Mesodermal cell (in vitro differentiated cells): ENCODE measurements at regions not wholly inside any gene's neighbourhood (a gene's known extent, or its start where the extent isn't known, plus 50 kb on each side); places are given as distances from the start of the nearest gene placed in this dataset.

Source experiments
- H3K27ac ChIP-seq: 2 replicates; pipeline ENCODE4 v1.7.0; 2013; ENCODE audit warnings: mild to moderate bottlenecking, low read depth, low read length, moderate library complexity; ENCODE audit not compliant: severe bottlenecking
- H3K36me3 ChIP-seq: 2 replicates; pipeline ENCODE4 v1.7.1; 2013; ENCODE audit warnings: mild to moderate bottlenecking, low read length, moderate library complexity; ENCODE audit not compliant: control insufficient read depth, insufficient read depth
- H3K4me1 ChIP-seq: one replicate; pipeline ENCODE4 v1.7.1; 2013; ENCODE audit warnings: mild to moderate bottlenecking, low read length; ENCODE audit not compliant: insufficient read depth, control insufficient read depth, poor library complexity, severe bottlenecking
- H3K4me3 ChIP-seq: 2 replicates; pipeline ENCODE4 v1.7.0; 2013; ENCODE audit warnings: low read length, control low read depth, mild to moderate bottlenecking; ENCODE audit not compliant: insufficient read depth, poor library complexity, severe bottlenecking; ENCODE audit errors: extremely low read depth
- H3K9me3 ChIP-seq: 2 replicates; pipeline ENCODE4 v1.7.1; 2013; ENCODE audit warnings: mild to moderate bottlenecking, low read length, moderate library complexity; ENCODE audit not compliant: control insufficient read depth
- WGBS, 2 experiments: methylation state at CpG; one replicate each; pipeline ENCODE4 v1.1.5; 2013; ENCODE audit warnings: missing lambda C conversion rate in 2 of 2; ENCODE audit not compliant: insufficient coverage in 2 of 2; 5-methylcytosine and 5-hydroxymethylcytosine counted together

GRCh38 chr13:63124863-63125262, 1709.2 kb upstream of the PCDH20 start:
- Histone ChIP-seq H3K4me1 (no peaks in the 10 kb centered on the region), H3K27ac (no peak overlapping the region), H3K36me3 (no peaks in the 10 kb centered on the region), H3K4me3 (no peak overlapping the region), H3K9me3 (no peaks in the 10 kb centered on the region)
- WGBS, 2 experiments, result no CpG with 5 or more reads among the region's 1 CpG

DNA sequence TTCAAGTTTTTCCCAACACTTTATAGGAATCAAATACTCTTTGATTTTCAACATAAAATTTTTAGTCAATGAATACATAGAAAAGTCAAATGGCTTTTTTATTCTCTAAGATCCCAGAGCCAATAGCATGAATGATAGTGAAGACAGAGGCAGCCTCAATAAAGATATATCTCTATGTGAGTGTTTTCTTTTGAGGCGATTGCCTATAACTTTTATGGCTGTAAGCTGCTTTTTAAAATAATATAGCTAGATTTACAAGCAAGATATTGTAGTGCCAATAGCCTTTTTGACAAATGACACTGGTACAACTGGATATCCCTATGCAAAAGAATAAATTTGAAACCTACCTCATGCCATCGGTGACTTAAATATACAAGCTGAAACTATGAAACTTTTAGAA, 1705.2 kb upstream of the PCDH20 start:
- no peaks in the 10 kb centered on the region for H3K36me3 ChIP-seq
- no peaks in the 10 kb centered on the region for H3K9me3 ChIP-seq
- H3K27ac ChIP-seq, result no peak overlapping the region
- no peaks in the 10 kb centered on the region for H3K4me1 ChIP-seq
- WGBS, 2 experiments, result no CpG with 5 or more reads among the region's 2 CpGs
- no peak overlapping the region for H3K4me3 ChIP-seq

- no peaks in the 10 kb centered on the region for H3K4me1 ChIP-seq
- no peaks in the 10 kb centered on the region for H3K36me3 ChIP-seq
- H3K27ac ChIP-seq, result no peak overlapping the region
- H3K4me3 ChIP-seq, result no peak overlapping the region
- H3K9me3 ChIP-seq, result no peaks in the 10 kb centered on the region
- 88 to 90% methylated on average over 1 to 9 of the region's 15 CpGs for WGBS, 2 experiments
These were observed 1702.1 kb upstream of the PCDH20 start for GRCh38 chr13:63117710-63118109.

DNA sequence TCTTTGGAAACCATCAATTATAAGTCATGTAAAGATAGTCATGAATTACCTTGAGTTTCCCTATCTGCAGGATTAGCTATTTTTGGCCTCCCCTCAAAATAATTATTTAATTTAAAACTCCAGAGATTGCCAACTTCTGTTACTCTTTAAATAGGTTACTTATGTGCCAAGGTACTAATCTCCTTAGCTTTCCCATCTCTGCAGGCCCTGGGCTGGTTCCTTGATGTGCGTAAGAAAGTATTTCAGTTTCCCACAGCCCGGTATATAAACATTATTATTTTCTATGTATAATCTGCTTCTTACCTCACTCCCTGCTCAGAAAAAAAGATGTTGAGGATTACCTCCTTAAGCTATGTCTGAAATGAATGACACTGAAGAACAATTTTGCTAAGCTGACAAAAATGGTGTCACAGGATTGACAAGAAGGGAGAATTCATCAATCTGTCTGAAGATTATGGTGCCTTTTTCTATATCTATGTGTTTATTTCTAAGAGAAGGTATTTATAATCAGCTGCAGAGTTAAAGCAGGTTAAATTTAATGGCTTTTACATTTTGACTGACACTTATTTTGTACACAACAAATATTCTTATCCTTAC, 1697.2 kb upstream of the PCDH20 start:
- 60% methylated on average over 1 of the region's 2 CpGs; no CpG with 5 or more reads in 1 of the 2 experiments for WGBS, 2 experiments
- Histone ChIP-seq H3K36me3 (no peaks in the 10 kb centered on the region), H3K27ac (no peak overlapping the region), H3K9me3 (no peaks in the 10 kb centered on the region), H3K4me1 (no peaks in the 10 kb centered on the region), H3K4me3 (no peak overlapping the region)

GRCh38 chr13:63110466-63110865, 1694.8 kb upstream of the PCDH20 start:
- H3K36me3 ChIP-seq, result no peaks in the 10 kb centered on the region
- H3K27ac ChIP-seq, result no peak overlapping the region
- no CpG with 5 or more reads among the region's 1 CpG for WGBS, 2 experiments
- no peaks in the 10 kb centered on the region for H3K9me3 ChIP-seq
- H3K4me3 ChIP-seq, result no peak overlapping the region
- no peaks in the 10 kb centered on the region for H3K4me1 ChIP-seq

DNA sequence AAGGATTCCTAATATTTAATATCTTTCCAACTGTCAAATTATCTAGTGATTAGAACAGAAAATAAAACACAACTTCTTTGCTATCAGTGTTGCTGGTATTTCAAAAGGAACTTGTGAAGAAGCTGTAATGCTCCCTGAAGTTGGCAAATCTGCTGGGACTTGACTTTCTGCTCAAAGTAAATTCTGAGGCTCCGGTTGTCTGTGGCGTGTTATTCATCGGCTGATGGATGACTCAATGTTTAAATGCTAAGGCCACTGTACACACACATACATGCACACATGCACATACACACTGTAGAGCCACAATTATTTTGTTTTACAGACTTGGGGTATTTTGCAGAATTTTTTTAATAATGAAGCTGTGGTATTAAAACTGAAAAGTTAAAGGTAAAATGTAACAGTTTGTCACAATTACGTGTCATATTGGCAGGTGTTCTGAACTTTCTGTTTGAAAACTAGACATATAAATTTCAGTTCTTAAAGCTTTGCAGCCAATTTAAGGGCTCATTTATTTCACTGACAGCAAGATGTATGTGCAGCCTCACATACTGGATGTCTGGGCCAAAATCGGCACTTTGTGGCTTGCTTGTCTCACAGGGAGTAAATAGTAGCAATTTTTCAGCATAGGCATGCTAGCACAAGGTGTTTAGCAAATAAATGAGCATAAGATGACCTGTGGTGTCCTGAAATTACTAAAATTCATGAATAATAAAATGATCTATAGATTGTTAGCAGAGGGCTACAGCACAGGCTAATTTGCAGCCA, 1691.7 kb upstream of the PCDH20 start:
- H3K36me3 ChIP-seq, result no peaks in the 10 kb centered on the region
- H3K4me1 ChIP-seq, result no peaks in the 10 kb centered on the region
- WGBS, 2 experiments, result 80 to 96% methylated on average over 2 to 4 of the region's 5 CpGs
- H3K9me3 ChIP-seq, result no peaks in the 10 kb centered on the region
- no peak overlapping the region for H3K27ac ChIP-seq
- H3K4me3 ChIP-seq, result no peak overlapping the region

DNA sequence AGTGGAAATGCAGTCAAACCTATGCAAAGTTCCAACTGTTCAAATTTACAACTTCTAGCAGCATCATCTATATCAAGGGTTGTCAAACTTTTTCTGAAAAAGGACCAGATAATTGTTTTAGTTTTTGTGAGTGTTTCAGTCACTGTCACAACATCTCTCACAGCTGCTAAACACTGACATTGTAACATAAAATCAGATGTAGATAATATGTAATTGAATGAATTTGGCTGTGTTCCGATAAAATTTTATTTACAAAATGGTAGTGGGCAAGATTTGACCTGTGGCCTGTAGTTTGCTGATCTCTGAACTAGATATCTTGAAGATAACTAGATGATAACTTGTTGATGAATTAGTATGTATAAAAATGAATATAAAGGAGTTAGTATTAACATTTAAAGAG, 1679.1 kb upstream of the PCDH20 start:
- WGBS, 2 experiments, result 100% methylated on average over 1 of the region's 1 CpG; no CpG with 5 or more reads in 1 of the 2 experiments
- no peak overlapping the region for H3K27ac ChIP-seq
- no peaks in the 10 kb centered on the region for H3K36me3 ChIP-seq
- no peaks in the 10 kb centered on the region for H3K4me1 ChIP-seq
- H3K4me3 ChIP-seq, result no peak overlapping the region
- no peaks in the 10 kb centered on the region for H3K9me3 ChIP-seq

DNA sequence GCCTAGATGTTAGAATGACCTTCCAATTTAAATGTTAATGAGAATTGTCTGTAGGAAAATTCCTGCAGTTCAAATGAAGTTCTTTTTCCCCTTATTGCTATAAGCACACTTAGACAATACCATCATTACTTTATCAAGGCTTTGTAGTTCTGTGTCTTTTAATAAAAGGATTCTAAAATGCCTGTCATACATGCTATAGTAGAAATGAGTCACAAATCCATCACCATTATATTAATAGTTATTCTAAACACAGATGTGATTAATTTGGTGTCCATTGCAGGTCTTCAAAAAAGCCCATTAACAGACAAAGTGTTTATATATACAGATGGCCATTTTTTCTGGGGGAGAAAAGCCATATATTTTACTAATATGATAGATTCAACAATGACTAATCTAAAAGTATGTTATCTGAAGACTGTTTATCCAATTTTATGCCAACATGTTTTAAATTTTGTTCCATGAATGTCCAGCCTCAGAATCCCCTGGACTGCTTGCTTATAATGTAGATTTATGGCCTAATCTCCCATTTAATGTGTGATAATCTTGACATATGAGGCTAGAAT, 1678.3 kb upstream of the PCDH20 start:
- Histone ChIP-seq H3K36me3 (no peaks in the 10 kb centered on the region), H3K27ac (no peak overlapping the region), H3K4me3 (no peak overlapping the region), H3K4me1 (no peaks in the 10 kb centered on the region), H3K9me3 (no peaks in the 10 kb centered on the region)

DNA sequence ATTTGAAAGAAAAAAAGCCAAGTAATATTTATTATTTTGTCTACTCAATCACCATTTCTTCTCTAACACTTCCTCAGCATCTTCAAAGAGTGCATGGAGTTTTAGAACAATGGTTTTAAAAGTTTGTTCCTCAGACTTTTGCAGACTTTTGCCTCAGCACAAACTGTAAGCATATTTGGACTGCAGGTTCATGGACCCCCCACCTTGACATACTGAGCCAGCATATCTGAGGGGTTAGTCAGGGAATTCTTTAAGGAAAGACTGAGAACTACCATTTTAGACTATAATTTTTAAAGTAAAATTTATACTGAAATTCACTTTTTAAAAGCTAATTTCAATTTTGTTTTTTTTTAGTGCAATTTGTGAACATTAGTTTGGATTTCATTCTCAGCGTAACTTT, 1676.8 kb upstream of the PCDH20 start:
- Histone ChIP-seq H3K36me3 (no peaks in the 10 kb centered on the region), H3K4me1 (no peaks in the 10 kb centered on the region), H3K4me3 (no peak overlapping the region), H3K27ac (no peak overlapping the region), H3K9me3 (no peaks in the 10 kb centered on the region)
- no CpG with 5 or more reads among the region's 1 CpG for WGBS, 2 experiments

GRCh38 chr13:63090524-63090923, 1674.9 kb upstream of the PCDH20 start:
- H3K9me3 ChIP-seq, result no peaks in the 10 kb centered on the region
- H3K36me3 ChIP-seq, result no peaks in the 10 kb centered on the region
- no peaks in the 10 kb centered on the region for H3K4me1 ChIP-seq
- H3K4me3 ChIP-seq, result no peak overlapping the region
- H3K27ac ChIP-seq, result no peak overlapping the region
- WGBS, 2 experiments, result no CpG with 5 or more reads among the region's 1 CpG

- no CpG with 5 or more reads among the region's 1 CpG for WGBS, 2 experiments
- Histone ChIP-seq H3K4me3 (no peak overlapping the region), H3K4me1 (no peaks in the 10 kb centered on the region), H3K27ac (no peak overlapping the region), H3K36me3 (no peaks in the 10 kb centered on the region), H3K9me3 (no peaks in the 10 kb centered on the region)
These were observed 1672.6 kb upstream of the PCDH20 start for GRCh38 chr13:63088226-63088625.
